Endothelial cell of umbilical vein (primary cell): ENCODE measurements at regions not wholly inside any gene's neighbourhood (a gene's known extent, or its start where the extent isn't known, plus 50 kb on each side); places are given as distances from the start of the nearest gene placed in this dataset.

ENCODE experiments used
- EZH2 ChIP-seq: IDR thresholded peaks from 2 replicates; pipeline ENCODE4 v1.6.1; 2012; ENCODE audit warnings: borderline replicate concordance, low read depth, mild to moderate bottlenecking, moderate library complexity, low read length, inconsistent platforms; ENCODE audit not compliant: severe bottlenecking
- GATA2 ChIP-seq: IDR thresholded peaks from 2 replicates; pipeline ENCODE4 v1.7.0; 2011; ENCODE audit warnings: low read depth, mild to moderate bottlenecking, moderate library complexity, mixed read lengths, low read length; ENCODE audit not compliant: insufficient read length, insufficient read depth
- JUN ChIP-seq: IDR thresholded peaks from 2 replicates; pipeline ENCODE4 v1.6.1; 2011; ENCODE audit warnings: borderline replicate concordance, low read depth; ENCODE audit not compliant: insufficient read length, insufficient read depth
- POLR2A ChIP-seq: IDR thresholded peaks from 2 replicates; pipeline ENCODE4 v1.6.1; 2012; ENCODE audit warnings: low read depth, mild to moderate bottlenecking, control low read depth, low read length
- POLR2AphosphoS5 ChIP-seq: IDR thresholded peaks from 2 replicates; pipeline ENCODE4 v1.6.1; 2012; ENCODE audit warnings: low read depth, mild to moderate bottlenecking, control low read depth, low read length, moderate library complexity; ENCODE audit not compliant: insufficient read depth
- TF ChIP-seq, protein P1 (sequence below), 2 donors: IDR thresholded peaks; 1 replicate in 1 of 2; 2 replicates in 1 of 2; pipeline ENCODE4 v1.5.1; 2011; ENCODE audit warnings: low read length in 2 of 2, mild to moderate bottlenecking in 2 of 2, moderate library complexity in 2 of 2, control low read depth in 1 of 2, inconsistent platforms in 1 of 2, low read depth in 1 of 2; ENCODE audit not compliant: insufficient read depth in 1 of 2; ENCODE audit errors: extremely low read depth in 1 of 2
- TF ChIP-seq, protein P2 (sequence below): IDR thresholded peaks from 2 replicates; pipeline ENCODE4 v1.6.1; 2011; ENCODE audit not compliant: insufficient read depth, insufficient read length

DNA sequence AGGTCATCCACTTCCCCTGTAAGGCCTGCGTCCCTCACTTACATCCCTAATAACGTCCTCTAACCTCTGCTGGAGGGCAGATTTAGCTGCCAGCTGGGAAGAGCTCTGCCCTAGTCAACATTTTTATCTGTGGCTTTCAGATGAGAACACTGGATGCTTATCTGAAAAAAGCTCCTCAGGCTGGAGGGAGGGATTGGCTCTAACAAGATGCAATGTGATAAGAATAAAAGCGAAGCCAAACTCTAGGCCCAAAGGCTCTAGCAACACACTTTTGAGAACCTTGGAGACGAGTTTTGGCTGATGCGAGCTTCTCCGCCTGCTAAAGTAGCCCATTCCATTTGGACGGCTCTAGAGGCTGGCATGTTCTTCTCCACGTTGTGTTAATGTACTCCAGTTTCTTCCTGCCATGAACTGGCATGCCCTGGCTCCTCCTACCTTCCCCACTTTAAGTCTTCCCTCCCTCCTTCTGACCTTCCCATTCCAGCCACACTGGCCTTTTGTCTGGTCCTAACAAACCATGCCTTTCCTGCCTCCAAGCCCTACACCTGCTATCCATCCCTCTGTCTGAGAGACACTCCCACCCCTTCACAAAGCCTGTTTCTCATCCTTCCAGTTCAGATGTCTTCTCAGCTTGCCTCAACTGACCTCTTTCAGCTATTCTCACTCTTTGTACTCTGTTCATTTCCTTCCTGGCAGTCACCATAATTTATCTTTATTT, 62.5 kb upstream of the ATRNL1 start:
- TF ChIP-seq, protein P1, sequence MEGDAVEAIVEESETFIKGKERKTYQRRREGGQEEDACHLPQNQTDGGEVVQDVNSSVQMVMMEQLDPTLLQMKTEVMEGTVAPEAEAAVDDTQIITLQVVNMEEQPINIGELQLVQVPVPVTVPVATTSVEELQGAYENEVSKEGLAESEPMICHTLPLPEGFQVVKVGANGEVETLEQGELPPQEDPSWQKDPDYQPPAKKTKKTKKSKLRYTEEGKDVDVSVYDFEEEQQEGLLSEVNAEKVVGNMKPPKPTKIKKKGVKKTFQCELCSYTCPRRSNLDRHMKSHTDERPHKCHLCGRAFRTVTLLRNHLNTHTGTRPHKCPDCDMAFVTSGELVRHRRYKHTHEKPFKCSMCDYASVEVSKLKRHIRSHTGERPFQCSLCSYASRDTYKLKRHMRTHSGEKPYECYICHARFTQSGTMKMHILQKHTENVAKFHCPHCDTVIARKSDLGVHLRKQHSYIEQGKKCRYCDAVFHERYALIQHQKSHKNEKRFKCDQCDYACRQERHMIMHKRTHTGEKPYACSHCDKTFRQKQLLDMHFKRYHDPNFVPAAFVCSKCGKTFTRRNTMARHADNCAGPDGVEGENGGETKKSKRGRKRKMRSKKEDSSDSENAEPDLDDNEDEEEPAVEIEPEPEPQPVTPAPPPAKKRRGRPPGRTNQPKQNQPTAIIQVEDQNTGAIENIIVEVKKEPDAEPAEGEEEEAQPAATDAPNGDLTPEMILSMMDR (IDR thresholded peaks at IDR 0.05; ENCODE audit: extremely low read depth in 1 of 2, insufficient read depth in 1 of 2, low read depth in 1 of 2, low read length in 2 of 2), result no peak
- TF ChIP-seq EZH2, result no peak
- no peak for TF ChIP-seq JUN
- TF ChIP-seq, protein P2, sequence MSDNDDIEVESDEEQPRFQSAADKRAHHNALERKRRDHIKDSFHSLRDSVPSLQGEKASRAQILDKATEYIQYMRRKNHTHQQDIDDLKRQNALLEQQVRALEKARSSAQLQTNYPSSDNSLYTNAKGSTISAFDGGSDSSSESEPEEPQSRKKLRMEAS, result no peak
- TF ChIP-seq POLR2AphosphoS5, result no peak
- TF ChIP-seq GATA2, result no peak
- TF ChIP-seq POLR2A, result no peak
